HG03558 (cell line): ENCODE measurements at regions not wholly inside any gene's neighbourhood (a gene's known extent, or its start where the extent isn't known, plus 50 kb on each side); places are given as distances from the start of the nearest gene placed in this dataset.

Experiments
- ATAC-seq: cut with Tn5 transposase; IDR thresholded peaks from one replicate; pipeline ENCODE4 v1.9.1; 2021; ENCODE audit warnings: moderate number of reproducible peaks; ENCODE audit not compliant: unreplicated experiment; ENCODE audit errors: extremely low read depth

- ATAC-seq: no peak
Measured at GRCh38 chr3:83715307-83715706, 1243.5 kb upstream of the CADM2 start.

GRCh38 chr3:83729576-83729975 is 1229.2 kb upstream of the CADM2 start:
- ATAC-seq: no peak

DNA sequence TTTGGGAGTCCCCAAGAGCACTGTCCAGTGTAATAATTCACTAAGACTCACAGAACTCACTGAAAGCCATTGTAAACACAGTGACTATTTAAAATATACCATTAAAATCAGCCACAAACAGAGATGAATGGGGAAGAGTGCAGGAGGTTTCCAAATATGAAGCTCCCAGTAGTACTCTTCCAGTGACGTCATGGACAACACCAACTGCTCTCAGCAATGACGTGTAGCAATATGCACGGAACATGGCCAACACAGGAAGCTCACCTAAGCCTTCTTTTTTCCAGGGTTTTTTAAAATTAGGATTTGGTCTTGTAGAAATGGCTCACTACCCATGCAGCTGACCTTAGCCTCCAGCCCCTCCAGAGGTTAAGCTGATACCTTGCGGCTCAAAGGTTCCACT is 1224.1 kb upstream of the CADM2 start:
- ATAC-seq: no peak

GRCh38 chr3:83738202-83738601 is 1220.6 kb upstream of the CADM2 start:
- ATAC-seq: no peak

DNA sequence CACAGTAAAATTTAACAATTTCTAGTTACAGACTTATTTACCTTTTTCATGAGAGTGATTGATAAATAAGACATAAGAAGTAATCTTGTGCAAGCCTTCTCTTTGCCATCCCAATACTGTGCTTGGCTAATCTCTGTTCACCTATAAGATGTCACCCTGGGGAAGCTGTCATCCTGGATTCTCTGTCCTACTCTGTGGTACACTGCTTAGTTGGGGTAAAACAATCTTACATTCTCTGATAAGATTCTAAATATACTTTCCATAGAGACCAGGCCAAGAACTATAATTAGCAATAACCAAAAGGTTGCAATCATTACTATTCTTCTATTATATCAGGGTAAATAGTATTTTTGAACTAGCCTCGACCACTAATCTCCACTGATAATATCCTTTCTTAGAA is 1218.3 kb upstream of the CADM2 start:
- no peak for ATAC-seq

DNA sequence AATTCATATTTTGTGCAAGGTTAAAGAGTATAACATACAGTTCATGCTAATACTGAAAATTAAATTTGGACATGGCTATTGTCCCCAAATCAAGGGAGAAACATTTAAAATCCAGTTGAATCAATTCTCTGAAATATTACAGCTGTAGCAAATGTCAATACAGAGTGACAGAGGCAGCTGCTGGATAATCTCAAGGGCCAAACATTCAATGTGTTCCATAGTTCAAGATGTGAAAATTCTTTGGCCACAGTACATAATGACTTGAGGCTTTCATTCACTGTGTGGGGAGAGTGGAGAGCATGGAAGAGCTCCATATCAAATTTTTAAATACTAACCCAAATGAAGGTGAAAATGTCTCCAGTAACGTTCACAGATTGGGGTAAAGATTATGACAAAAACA is 1192.8 kb upstream of the CADM2 start:
- ATAC-seq: no peak

- ATAC-seq: no peak
Measured at GRCh38 chr3:83769791-83770663, 1188.8 kb upstream of the CADM2 start.

- ATAC-seq: no peak
Measured at GRCh38 chr3:83770664-83771402, 1188.0 kb upstream of the CADM2 start.

DNA sequence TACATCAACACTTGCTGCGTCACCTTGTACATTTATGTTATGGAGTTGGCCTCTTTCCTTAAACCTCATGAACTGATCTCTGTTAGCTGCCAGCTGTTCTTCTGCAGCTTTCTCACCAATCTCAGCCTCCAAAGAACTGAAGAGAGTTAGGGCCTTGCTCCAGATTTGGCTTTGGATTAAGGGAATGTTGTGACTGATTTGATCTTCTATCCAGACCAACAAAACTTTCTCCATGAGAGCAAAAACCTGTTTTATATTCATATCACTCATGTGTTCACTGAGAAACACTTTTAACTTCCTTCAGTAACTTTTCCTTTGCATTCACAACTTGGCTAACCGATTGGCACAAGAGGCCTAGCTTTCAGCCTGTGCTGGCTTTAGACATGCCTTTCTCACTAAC is 1156.0 kb upstream of the CADM2 start:
- no peak for ATAC-seq

DNA sequence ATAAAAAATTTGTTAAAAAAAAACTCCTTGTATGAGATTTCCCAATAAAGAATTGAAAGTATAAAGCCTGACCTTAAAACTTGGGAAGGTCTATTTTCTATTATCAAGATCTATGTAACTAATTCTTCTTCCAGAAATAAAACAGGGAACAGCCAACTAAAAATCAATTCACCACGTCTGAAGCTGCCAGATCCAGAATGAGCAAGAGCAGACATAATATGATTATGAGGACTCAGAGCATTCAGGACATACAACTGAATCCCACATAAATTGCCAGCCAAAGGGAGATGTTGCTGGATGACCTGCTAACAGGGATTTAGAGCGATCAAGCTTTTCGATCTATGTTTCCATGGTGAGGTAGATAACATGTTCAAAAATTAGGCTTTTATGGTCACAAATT is 1151.3 kb upstream of the CADM2 start:
- ATAC-seq: no peak

GRCh38 chr3:83813176-83813575 is 1145.6 kb upstream of the CADM2 start:
- no peak for ATAC-seq

- ATAC-seq: no peak
Measured at GRCh38 chr3:83816653-83817052, 1142.1 kb upstream of the CADM2 start.

- no peak for ATAC-seq
Measured at GRCh38 chr3:83821506-83821905, 1137.3 kb upstream of the CADM2 start.

GRCh38 chr3:83823095-83823494 is 1135.7 kb upstream of the CADM2 start:
- no peak for ATAC-seq

- no peak for ATAC-seq
Measured at GRCh38 chr3:83835040-83835439, 1123.7 kb upstream of the CADM2 start.

GRCh38 chr3:83842511-83842910 is 1116.3 kb upstream of the CADM2 start:
- ATAC-seq: no peak

- no peak for ATAC-seq
Measured at GRCh38 chr3:83843716-83844115, 1115.1 kb upstream of the CADM2 start.

DNA sequence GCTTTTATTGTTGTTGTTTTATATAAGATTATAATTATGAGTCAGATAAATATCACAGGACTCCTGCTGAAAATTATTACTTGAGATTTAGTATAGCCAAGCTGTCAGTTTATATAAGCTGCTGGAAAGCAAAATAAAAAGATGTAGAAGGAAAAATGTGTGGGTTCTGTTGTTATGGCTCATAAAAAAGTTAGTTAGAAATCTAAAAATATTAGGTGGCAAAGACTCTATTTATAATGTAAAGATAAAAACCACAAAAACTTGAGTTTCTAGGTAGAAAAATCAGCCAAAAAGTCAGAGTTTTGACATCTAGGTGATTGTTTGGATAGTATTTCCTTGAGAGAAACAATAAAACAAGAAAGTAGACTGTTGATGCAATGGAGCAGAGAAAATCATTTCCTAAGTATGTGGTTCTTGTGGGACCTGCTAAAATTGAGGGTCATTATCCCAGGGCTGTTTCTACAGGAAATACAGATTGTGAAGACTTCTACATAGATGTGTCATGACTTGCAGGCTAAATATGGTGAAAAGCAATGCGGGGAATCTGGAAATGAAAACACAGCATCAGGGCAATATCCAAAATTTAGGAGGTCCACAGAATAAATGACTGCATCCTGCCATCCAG is 1109.6 kb upstream of the CADM2 start:
- ATAC-seq: no peak

DNA sequence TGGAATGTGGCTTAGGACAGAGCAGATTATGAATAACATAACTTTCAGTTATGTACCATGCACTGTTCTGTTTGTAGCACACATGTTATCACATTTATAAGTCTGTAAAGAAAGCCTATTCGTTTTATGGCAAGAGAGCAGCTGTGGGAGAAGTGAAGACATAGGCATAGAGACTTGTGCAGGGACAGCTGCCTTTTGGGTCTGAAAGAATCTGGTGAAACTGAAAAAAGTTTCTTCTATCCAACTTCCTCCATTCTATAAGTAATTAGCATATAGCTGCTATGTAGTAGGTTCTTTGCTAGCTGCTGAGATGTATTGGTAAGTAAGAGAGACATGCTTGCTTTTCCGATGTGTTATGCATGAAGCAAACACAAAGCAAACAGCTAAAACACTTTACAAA is 1095.4 kb upstream of the CADM2 start:
- no peak for ATAC-seq

DNA sequence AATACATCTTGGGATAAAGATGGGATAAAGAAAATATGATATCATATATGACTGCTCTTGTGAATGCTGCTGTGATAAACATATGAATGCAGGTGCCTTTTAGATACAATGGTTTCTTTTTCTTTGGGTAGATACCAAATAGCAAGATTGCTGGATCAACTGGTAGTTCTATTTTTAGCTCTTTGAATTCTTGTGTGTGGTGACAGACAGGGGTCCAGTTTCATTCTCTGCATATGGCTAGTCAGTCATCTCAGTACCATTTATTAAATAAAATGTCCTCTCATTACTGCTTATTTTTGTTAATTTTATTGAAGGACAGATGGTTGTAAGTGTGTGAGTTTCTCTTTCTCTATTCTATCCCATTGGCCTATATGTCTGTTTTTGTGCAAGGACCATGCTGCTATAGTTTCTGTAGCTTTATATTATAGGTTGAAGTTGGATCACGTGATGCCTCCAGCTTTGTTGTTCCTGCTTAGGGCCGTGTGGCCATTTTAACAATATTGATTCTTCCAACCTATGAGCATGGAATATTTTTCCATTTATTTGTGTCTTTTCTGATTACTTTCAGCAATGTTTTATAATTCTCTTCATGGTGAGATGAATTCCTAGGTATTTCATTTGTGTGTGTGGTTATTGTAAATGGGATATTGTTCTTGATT is 1089.8 kb upstream of the CADM2 start:
- no peak for ATAC-seq

DNA sequence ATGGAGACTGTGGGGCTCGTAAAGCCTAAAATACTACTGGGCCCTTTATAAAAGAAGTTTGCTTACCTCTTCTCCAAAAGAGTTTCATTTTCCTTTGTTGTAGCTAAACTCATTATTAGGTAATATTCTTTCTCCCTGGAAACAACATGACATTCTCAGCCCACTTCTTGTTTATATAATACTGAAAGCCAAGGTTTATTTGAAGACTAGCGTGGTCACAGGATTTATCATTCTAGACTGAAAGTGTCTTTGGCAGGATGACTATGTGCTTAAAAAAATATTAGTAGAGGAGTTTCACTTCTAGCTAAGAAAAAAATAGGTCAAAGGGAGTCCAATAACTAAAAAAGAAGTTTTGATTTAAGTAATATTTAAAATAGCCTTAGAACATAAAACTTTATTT is 1085.2 kb upstream of the CADM2 start:
- no peak for ATAC-seq
